Skeletal muscle satellite cell (primary cell): ENCODE measurements at regions not wholly inside any gene's neighbourhood (a gene's known extent, or its start where the extent isn't known, plus 50 kb on each side); places are given as distances from the start of the nearest gene placed in this dataset.

ENCODE experiments used
- H3K27me3 ChIP-seq: 2 replicates; pipeline ENCODE4 v1.7.0; 2013; ENCODE audit warnings: low read length; ENCODE audit not compliant: control insufficient read depth, insufficient read depth
- H3K36me3 ChIP-seq: 2 replicates; pipeline ENCODE4 v1.7.0; 2013; ENCODE audit warnings: mild to moderate bottlenecking, control low read depth, low read length; ENCODE audit not compliant: insufficient read depth
- H3K4me1 ChIP-seq: 2 replicates; pipeline ENCODE4 v1.7.0; 2013; ENCODE audit warnings: low read length; ENCODE audit not compliant: control insufficient read depth, insufficient read depth
- H3K4me2 ChIP-seq: 2 replicates; pipeline ENCODE4 v1.7.0; 2013; ENCODE audit warnings: mild to moderate bottlenecking, low read length
- H3K4me3 ChIP-seq: 2 replicates; pipeline ENCODE4 v1.7.0; 2013; ENCODE audit warnings: low read length
- H3K9ac ChIP-seq: 2 replicates; pipeline ENCODE4 v1.7.0; 2013; ENCODE audit warnings: mild to moderate bottlenecking, low read depth, low read length, moderate library complexity
- H3K9me3 ChIP-seq: replicated peaks from 2 replicates; pipeline ENCODE4 v1.7.0; 2013; ENCODE audit warnings: mild to moderate bottlenecking, control low read depth, low read length

DNA sequence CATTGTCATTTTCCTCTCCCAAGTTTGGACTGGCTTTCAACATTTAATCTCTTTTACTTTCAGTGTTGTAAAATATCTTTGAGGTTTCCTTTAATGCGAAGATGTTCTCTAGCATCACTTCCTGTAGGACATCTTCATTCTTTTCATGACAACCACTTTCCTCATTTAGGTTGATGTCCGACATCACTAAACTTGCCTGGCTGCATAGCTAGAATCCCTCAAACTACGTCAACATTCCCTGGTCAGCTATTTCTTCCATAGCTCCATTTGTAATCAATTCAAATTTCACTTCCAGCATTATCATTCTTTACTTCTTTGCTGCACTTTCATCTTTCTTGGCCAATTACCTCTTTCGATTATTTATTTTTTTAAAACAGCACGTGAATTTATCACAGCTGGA, 198.6 kb upstream of the EMCN start:
- Histone ChIP-seq H3K4me2 (no peak overlapping the region), H3K4me3 (no peak overlapping the region), H3K27me3 (no peaks in the 10 kb centered on the region), H3K4me1 (no peaks in the 10 kb centered on the region), H3K36me3 (no peaks in the 10 kb centered on the region), H3K9ac (no peak overlapping the region), H3K9me3 (no peaks in the 10 kb centered on the region)

DNA sequence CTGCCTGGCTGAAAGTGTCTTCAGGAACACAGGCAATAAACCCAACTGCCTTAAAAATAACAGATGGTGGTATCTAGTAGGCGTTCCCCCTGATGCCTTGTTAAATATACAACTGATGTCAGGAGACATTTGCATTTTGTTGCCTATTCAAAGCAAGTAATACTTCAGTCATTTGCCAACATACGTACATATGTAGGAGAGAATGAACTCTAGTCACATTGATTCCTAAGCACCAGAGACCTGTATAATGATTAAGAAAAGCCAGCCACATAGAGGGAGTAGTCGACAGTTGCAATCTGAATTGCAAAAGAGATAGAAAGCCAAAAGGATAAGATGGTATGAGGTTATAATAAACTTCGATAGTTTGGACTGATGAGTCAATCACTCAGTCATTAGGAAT, 191.0 kb upstream of the EMCN start:
- H3K27me3 ChIP-seq: no peaks in the 10 kb centered on the region
- no peak overlapping the region for H3K9ac ChIP-seq
- no peak overlapping the region for H3K4me3 ChIP-seq
- H3K4me1 ChIP-seq: no peaks in the 10 kb centered on the region
- H3K4me2 ChIP-seq: no peak overlapping the region
- H3K36me3 ChIP-seq: no peaks in the 10 kb centered on the region
- no peaks in the 10 kb centered on the region for H3K9me3 ChIP-seq

GRCh38 chr4:100707786-100708185, 190.0 kb upstream of the EMCN start:
- H3K27me3 ChIP-seq: no peaks in the 10 kb centered on the region
- no peak overlapping the region for H3K4me3 ChIP-seq
- no peaks in the 10 kb centered on the region for H3K4me1 ChIP-seq
- H3K9me3 ChIP-seq: no peaks in the 10 kb centered on the region
- no peak overlapping the region for H3K4me2 ChIP-seq
- no peaks in the 10 kb centered on the region for H3K36me3 ChIP-seq
- no peak overlapping the region for H3K9ac ChIP-seq

GRCh38 chr4:100696531-100696930, 178.7 kb upstream of the EMCN start:
- no peak overlapping the region for H3K4me3 ChIP-seq
- H3K4me1 ChIP-seq: no peaks in the 10 kb centered on the region
- no peak overlapping the region for H3K9ac ChIP-seq
- H3K4me2 ChIP-seq: no peak overlapping the region
- no peaks in the 10 kb centered on the region for H3K27me3 ChIP-seq
- no peaks in the 10 kb centered on the region for H3K9me3 ChIP-seq
- no peaks in the 10 kb centered on the region for H3K36me3 ChIP-seq

DNA sequence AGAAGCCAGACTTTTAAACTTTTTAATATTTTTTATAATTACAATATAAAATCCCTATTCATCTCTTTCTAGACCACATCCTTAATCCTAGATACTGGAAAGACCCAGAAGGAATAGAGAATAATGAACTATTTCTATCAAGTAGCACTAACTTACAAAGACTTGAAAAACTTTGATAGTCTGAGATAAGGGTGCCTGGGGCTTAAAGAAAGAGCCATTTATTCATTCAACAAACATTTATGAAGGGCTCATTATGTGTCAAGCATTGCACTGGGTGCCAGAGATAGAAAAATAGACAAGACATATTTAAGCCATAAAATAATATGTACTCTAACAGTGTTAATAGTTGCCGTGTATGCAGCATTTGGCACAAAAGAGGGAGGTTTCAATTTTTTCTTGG, 178.0 kb upstream of the EMCN start:
- Histone ChIP-seq H3K36me3 (no peaks in the 10 kb centered on the region), H3K27me3 (no peaks in the 10 kb centered on the region), H3K4me3 (no peak overlapping the region), H3K4me1 (no peaks in the 10 kb centered on the region), H3K4me2 (no peak overlapping the region), H3K9me3 (no peaks in the 10 kb centered on the region), H3K9ac (no peak overlapping the region)

DNA sequence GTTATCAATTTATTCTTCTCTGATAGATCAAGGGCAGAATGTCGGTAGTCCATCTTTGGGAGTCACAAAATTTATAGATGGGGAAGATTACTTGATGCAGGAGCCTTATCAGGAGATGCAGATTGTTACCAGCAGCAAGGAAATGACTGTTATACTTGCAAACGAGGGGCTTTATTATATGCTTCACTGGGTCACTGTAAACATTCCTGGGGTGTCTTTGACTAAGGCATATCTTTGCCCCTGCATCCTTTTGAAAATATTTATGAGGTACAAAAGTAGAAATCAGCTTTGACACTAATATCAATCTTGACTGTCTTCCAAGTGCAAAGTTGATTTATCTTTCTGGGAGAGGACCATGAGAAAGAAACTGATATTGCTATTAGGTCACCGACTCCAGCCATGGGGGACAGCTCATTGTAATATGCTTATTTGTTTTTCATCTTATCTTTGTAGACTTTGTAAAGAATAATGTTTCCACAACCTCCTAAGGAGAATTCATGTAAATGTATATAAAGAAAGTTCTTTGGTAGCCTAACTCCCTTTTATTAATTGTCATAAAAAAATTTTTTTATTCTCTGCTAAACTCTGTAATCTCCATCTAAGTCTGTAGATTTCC, 177.3 kb upstream of the EMCN start:
- no peaks in the 10 kb centered on the region for H3K4me1 ChIP-seq
- no peaks in the 10 kb centered on the region for H3K9me3 ChIP-seq
- H3K4me3 ChIP-seq: no peak overlapping the region
- no peaks in the 10 kb centered on the region for H3K27me3 ChIP-seq
- no peak overlapping the region for H3K9ac ChIP-seq
- no peak overlapping the region for H3K4me2 ChIP-seq
- no peaks in the 10 kb centered on the region for H3K36me3 ChIP-seq

DNA sequence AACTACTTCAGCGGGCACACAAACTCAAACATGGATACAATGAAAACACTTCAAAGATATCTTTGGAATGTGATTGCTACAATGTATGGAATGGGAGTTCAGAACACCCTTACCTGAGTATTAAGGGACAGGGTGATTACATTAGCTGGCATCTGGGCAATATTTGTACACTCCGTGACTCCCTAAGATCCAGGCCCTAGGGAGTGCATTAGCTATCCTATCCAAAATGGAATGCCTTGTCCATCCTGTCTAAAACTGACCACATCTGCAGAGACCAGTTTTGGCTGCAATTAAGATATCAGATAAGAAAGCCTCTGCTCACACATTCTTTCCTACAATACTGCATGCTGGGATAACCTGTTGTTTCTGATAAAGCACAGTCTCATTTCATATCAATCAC, 176.6 kb upstream of the EMCN start:
- no peaks in the 10 kb centered on the region for H3K27me3 ChIP-seq
- H3K4me1 ChIP-seq: no peaks in the 10 kb centered on the region
- H3K9ac ChIP-seq: no peak overlapping the region
- H3K9me3 ChIP-seq: no peaks in the 10 kb centered on the region
- no peak overlapping the region for H3K4me3 ChIP-seq
- no peaks in the 10 kb centered on the region for H3K36me3 ChIP-seq
- no peak overlapping the region for H3K4me2 ChIP-seq

DNA sequence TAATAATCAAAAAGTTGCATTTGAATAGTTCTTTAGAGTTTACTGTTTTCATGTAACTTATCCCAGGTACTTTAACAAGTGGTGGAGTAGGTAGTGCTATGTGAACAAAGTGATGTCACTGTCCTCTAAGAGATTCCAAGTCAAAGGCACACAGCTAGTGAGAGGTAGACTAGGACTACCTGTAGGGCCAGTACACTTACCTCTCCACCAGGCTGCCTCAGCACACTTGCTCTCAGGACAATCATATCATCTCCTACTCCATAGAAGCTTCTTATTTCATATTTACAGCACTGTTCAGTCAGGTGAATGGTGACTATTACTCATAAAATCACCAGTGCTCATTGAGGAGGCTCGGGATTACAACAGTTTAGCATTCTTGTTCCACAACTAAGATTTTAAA, 173.0 kb upstream of the EMCN start:
- Histone ChIP-seq H3K9ac (no peak overlapping the region), H3K36me3 (no peaks in the 10 kb centered on the region), H3K9me3 (no peaks in the 10 kb centered on the region), H3K4me1 (no peaks in the 10 kb centered on the region), H3K4me2 (no peak overlapping the region), H3K4me3 (no peak overlapping the region), H3K27me3 (no peaks in the 10 kb centered on the region)

DNA sequence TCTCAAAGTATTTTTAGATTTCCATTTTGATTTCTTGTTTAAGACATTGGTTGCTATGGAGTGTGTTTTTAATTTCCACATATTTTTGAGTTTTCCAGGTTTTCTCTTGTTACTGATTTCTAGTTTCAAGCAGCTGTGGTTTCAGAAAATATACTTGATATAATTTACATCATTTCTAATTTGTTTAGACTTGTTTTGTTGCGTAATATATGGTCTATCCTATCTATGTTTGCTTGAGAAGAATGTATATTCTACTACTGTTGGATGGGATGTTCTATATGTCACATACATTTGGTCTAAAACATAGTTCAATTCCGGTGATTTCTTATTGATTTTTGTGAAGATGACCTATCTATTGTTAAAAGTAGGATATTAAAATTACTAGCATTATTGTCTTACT, 170.5 kb upstream of the EMCN start:
- Histone ChIP-seq H3K36me3 (no peaks in the 10 kb centered on the region), H3K9ac (no peak overlapping the region), H3K27me3 (no peaks in the 10 kb centered on the region), H3K4me3 (no peak overlapping the region), H3K4me1 (no peaks in the 10 kb centered on the region), H3K4me2 (no peak overlapping the region), H3K9me3 (no peaks in the 10 kb centered on the region)

- Histone ChIP-seq H3K9ac (no peak overlapping the region), H3K4me2 (no peak overlapping the region), H3K4me3 (no peak overlapping the region), H3K27me3 (no peaks in the 10 kb centered on the region), H3K9me3 (no peaks in the 10 kb centered on the region), H3K4me1 (no peaks in the 10 kb centered on the region), H3K36me3 (no peaks in the 10 kb centered on the region)
Measured at GRCh38 chr4:100682477-100683218, 164.8 kb upstream of the EMCN start.

GRCh38 chr4:100681289-100681688, 163.5 kb upstream of the EMCN start:
- Histone ChIP-seq H3K36me3 (no peaks in the 10 kb centered on the region), H3K4me2 (no peak overlapping the region), H3K4me3 (no peak overlapping the region), H3K27me3 (no peaks in the 10 kb centered on the region), H3K4me1 (no peaks in the 10 kb centered on the region), H3K9ac (no peak overlapping the region), H3K9me3 (no peaks in the 10 kb centered on the region)

- Histone ChIP-seq H3K27me3 (no peaks in the 10 kb centered on the region), H3K4me3 (no peak overlapping the region), H3K9me3 (no peaks in the 10 kb centered on the region), H3K9ac (no peak overlapping the region), H3K4me1 (no peaks in the 10 kb centered on the region), H3K4me2 (no peak overlapping the region), H3K36me3 (no peaks in the 10 kb centered on the region)
Measured at GRCh38 chr4:100679926-100680325, 162.1 kb upstream of the EMCN start.
